Prostate gland (tissue), 2 donors: ENCODE measurements at regions not wholly inside any gene's neighbourhood (a gene's known extent, or its start where the extent isn't known, plus 50 kb on each side); places are given as distances from the start of the nearest gene placed in this dataset.

Experiments used
- DNase-seq: peaks from one replicate; pipeline ENCODE4 v3.0.0-alpha.2; 2019; ENCODE audit warnings: low spot score
- H3K27ac ChIP-seq, 2 donors: fragments of 200-600 bp; sonication (generic); 2 replicates each; pipeline ENCODE4 v1.5.1; 2017 to 2019
- H3K27me3 ChIP-seq: fragments of 200-600 bp; sonication (generic); replicated peaks from 2 replicates; pipeline ENCODE4 v1.5.1; 2019; ENCODE audit not compliant: insufficient read depth
- H3K36me3 ChIP-seq, 2 donors: fragments of 200-600 bp; sonication (generic); 1 replicate in 1 of 2; 2 replicates in 1 of 2; pipeline versions ENCODE4 v1.5.1 to v1.8.1; 2017 to 2019
- H3K4me1 ChIP-seq: fragments of 200-600 bp; sonication (generic); replicated peaks from 2 replicates; pipeline ENCODE4 v1.5.1; 2019
- H3K4me3 ChIP-seq, 2 donors: fragments of 200-600 bp; sonication (generic); 2 replicates each; pipeline ENCODE4 v1.5.1; 2017 to 2019
- H3K9me3 ChIP-seq: fragments of 200-600 bp; sonication (generic); 2 replicates; pipeline ENCODE4 v1.5.1; 2017
- CTCF ChIP-seq, 4 experiments: fragments of 200-600 bp in 2 of 4; fragments of 450-650 bp in 2 of 4; sonication (generic) in 2 of 4; IDR thresholded peaks; 1 replicate in 3 of 4; 2 replicates in 1 of 4; pipeline ENCODE4 v1.5.1; 2016 to 2019; ENCODE audit warnings: antibody characterized with exemption in 4 of 4, mild to moderate bottlenecking in 2 of 4, moderate library complexity in 2 of 4
- POLR2A ChIP-seq: fragments of 450-650 bp; IDR thresholded peaks from one replicate; pipeline ENCODE4 v1.6.1; 2016; ENCODE audit warnings: antibody characterized with exemption, mild to moderate bottlenecking
- POLR2AphosphoS5 ChIP-seq: sonication (generic); formaldehyde crosslinking; IDR thresholded peaks from one replicate; pipeline ENCODE4 v1.6.1; 2017; ENCODE audit warnings: antibody characterized with exemption
- WGBS: methylation state at CpG from one replicate; pipeline ENCODE4 v1.1.5; 2018; 5-methylcytosine and 5-hydroxymethylcytosine counted together
- intact Hi-C: fragments of 100-400 bp; cut with DNase I; formaldehyde crosslinking; loops from one replicate; pipeline ENCODE4 v1.14.2; 2022

GRCh38 chr18:77369644-77370043, 120.0 kb downstream of the GALR1 start:
- intact Hi-C loops: no loop called here
- H3K27me3 ChIP-seq: no peaks in the 10 kb centered on the region
- TF ChIP-seq POLR2A (no peak), CTCF (IDR thresholded peaks at IDR 0.05) (no peak), POLR2AphosphoS5 (no peak)
- no peaks in the 10 kb centered on the region for H3K4me1 ChIP-seq
- WGBS: 96% methylated on average over 2 of the region's 2 CpGs
- DNase-seq: no peak
- no peak overlapping the region for H3K27ac ChIP-seq
- H3K36me3 ChIP-seq: no peaks in the 10 kb centered on the region
- no peaks in the 10 kb centered on the region for H3K9me3 ChIP-seq
- no peak overlapping the region for H3K4me3 ChIP-seq

GRCh38 chr18:77373730-77374445, 124.2 kb downstream of the GALR1 start:
- Histone ChIP-seq H3K36me3 (no peaks in the 10 kb centered on the region), H3K9me3 (no peaks in the 10 kb centered on the region), H3K27me3 (no peaks in the 10 kb centered on the region), H3K4me1 (no peaks in the 10 kb centered on the region), H3K27ac (peak overlapping the region; percentile 29 to 41), H3K4me3 (no peak overlapping the region)
- no peak for DNase-seq
- intact Hi-C loops: no loop called here
- TF ChIP-seq POLR2A (no peak), POLR2AphosphoS5 (peak; percentile 44)
- WGBS: 40% methylated on average over 9 of the region's 9 CpGs

- no peak for DNase-seq
- no peak overlapping the region for H3K4me3 ChIP-seq
- H3K4me1 ChIP-seq: no peaks in the 10 kb centered on the region
- H3K27me3 ChIP-seq: no peaks in the 10 kb centered on the region
- H3K27ac ChIP-seq: peak overlapping the region in 1 of 2 donors; percentile 37
- intact Hi-C loops: no loop called here
- H3K36me3 ChIP-seq: no peaks in the 10 kb centered on the region
- no peaks in the 10 kb centered on the region for H3K9me3 ChIP-seq
- TF ChIP-seq POLR2AphosphoS5 (no peak), CTCF (IDR thresholded peaks at IDR 0.05) (no peak), POLR2A (no peak)
- 44% methylated on average over 10 of the region's 10 CpGs for WGBS
Measured at GRCh38 chr18:77374446-77374805, 124.8 kb downstream of the GALR1 start.

GRCh38 chr18:77376043-77376732, 126.5 kb downstream of the GALR1 start:
- H3K27ac ChIP-seq: peak overlapping the region in 1 of 2 donors; percentile 7
- H3K4me3 ChIP-seq: no peak overlapping the region
- 33% methylated on average over 29 of the region's 29 CpGs for WGBS
- H3K9me3 ChIP-seq: no peaks in the 10 kb centered on the region
- TF ChIP-seq POLR2AphosphoS5 (no peak), POLR2A (no peak), CTCF (IDR thresholded peaks at IDR 0.05) (no peak)
- no peaks in the 10 kb centered on the region for H3K27me3 ChIP-seq
- H3K36me3 ChIP-seq: no peaks in the 10 kb centered on the region
- no peak for DNase-seq
- H3K4me1 ChIP-seq: no peaks in the 10 kb centered on the region
- intact Hi-C loops: no loop called here

- WGBS: 70% methylated on average over 8 of the region's 8 CpGs
- Histone ChIP-seq H3K4me3 (no peak overlapping the region), H3K4me1 (no peaks in the 10 kb centered on the region), H3K27ac (no peak overlapping the region), H3K27me3 (no peaks in the 10 kb centered on the region), H3K9me3 (no peaks in the 10 kb centered on the region), H3K36me3 (no peaks in the 10 kb centered on the region)
- intact Hi-C loops: no loop called here
- no peak for DNase-seq
- TF ChIP-seq POLR2AphosphoS5 (no peak), POLR2A (no peak), CTCF (IDR thresholded peaks at IDR 0.05) (no peak)
Measured at GRCh38 chr18:77376733-77377094, 127.1 kb downstream of the GALR1 start.
